ENCODE measurements at regions not wholly inside any gene's neighbourhood (a gene's known extent, or its start where the extent isn't known, plus 50 kb on each side); places are given as distances from the start of the nearest gene placed in this dataset.

DNA sequence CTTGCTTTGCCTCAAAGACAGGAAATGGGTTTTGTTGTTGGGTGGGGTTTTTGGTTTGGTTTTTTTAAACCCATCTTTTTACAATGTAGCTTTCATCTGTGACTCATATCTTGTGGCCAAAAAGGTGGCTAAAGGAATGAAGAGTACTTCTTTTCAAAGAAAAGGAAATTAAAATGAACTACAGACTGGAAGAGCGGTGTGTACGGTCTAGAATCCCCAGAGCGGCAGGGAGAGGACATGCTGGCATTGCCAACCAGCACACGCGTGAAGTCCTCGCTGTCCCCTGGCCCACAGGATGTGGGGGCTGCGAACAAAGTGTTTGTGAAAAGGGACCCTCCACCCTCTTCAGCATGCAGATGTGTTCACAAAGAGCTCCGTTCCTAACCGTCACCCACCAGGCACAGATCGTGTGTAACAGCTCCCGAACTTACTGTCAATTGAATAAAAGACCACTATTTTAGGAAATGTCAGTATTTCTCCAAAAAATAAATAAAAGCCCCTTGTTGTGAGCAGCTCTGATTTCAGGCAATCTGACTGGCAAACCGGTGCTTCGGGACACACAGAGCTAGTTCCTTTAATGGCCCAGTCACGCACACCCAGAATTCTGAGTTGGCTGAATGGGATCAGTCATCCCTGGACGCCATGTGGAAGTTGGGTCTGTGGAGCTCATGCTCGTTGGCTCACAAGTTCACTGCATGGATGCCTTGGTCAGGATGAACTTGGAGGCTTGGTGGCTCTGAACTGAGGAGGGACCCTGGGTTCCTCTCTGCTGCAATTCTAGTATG is 602.9 kb downstream of the NPHP4 start:
- intact Hi-C loops (cut with DNase I; ENCODE audit: low total_unique reads), result no loop called here

DNA sequence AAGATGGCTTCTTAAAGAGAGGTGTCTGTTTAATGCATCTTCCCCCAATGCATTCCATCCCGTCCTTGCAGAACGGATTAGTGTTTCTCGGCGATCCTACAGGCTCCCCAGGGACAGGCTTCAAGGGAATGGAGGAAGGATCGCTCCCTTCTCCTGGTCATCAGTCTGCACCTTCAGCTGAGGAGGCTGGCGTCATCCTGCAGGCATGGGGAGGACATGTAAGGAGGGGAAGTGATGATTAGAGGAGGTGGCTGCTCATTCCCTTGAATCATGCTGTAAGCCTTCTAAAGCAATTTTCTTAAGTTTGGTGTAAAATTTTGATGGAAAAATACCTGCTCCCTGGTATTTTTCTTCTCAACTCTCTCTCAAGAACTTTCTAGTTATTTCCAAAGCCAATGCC is 603.6 kb downstream of the NPHP4 start:
- TF ChIP-seq, protein P1, sequence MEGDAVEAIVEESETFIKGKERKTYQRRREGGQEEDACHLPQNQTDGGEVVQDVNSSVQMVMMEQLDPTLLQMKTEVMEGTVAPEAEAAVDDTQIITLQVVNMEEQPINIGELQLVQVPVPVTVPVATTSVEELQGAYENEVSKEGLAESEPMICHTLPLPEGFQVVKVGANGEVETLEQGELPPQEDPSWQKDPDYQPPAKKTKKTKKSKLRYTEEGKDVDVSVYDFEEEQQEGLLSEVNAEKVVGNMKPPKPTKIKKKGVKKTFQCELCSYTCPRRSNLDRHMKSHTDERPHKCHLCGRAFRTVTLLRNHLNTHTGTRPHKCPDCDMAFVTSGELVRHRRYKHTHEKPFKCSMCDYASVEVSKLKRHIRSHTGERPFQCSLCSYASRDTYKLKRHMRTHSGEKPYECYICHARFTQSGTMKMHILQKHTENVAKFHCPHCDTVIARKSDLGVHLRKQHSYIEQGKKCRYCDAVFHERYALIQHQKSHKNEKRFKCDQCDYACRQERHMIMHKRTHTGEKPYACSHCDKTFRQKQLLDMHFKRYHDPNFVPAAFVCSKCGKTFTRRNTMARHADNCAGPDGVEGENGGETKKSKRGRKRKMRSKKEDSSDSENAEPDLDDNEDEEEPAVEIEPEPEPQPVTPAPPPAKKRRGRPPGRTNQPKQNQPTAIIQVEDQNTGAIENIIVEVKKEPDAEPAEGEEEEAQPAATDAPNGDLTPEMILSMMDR (IDR thresholded peaks at IDR 0.05), result no peak
- TF ChIP-seq POLR2A (IDR thresholded peaks at IDR 0.05), result no peak
- Histone ChIP-seq H3K4me1 (no peaks in the 10 kb centered on the region), H3K36me3 (ENCODE audit: low read depth, missing control alignments) (no peaks in the 10 kb centered on the region), H3K27me3 (no peaks in the 10 kb centered on the region), H3K4me3 (no peak overlapping the region), H3K27ac (no peak overlapping the region), H3K9me3 (no peaks in the 10 kb centered on the region)
- DNase-seq, result no peak
- intact Hi-C loops (cut with DNase I; ENCODE audit: low total_unique reads), result no loop called here
- 67 to 74% methylated on average over 6 of the region's 6 CpGs for WGBS, 2 donors

More for the DNA sequence above, 602.9 kb downstream of the NPHP4 start:
- Histone ChIP-seq H3K27me3 (no peaks in the 10 kb centered on the region), H3K36me3 (ENCODE audit: low read depth, missing control alignments) (no peaks in the 10 kb centered on the region), H3K9me3 (no peaks in the 10 kb centered on the region), H3K27ac (no peak overlapping the region), H3K4me1 (no peaks in the 10 kb centered on the region), H3K4me3 (no peak overlapping the region)
- no peak for DNase-seq
- no peak for TF ChIP-seq POLR2A (IDR thresholded peaks at IDR 0.05)
- TF ChIP-seq, protein P1 (IDR thresholded peaks at IDR 0.05), result no peak
- 88 to 94% methylated on average over 16 of the region's 16 CpGs for WGBS, 2 donors

DNA sequence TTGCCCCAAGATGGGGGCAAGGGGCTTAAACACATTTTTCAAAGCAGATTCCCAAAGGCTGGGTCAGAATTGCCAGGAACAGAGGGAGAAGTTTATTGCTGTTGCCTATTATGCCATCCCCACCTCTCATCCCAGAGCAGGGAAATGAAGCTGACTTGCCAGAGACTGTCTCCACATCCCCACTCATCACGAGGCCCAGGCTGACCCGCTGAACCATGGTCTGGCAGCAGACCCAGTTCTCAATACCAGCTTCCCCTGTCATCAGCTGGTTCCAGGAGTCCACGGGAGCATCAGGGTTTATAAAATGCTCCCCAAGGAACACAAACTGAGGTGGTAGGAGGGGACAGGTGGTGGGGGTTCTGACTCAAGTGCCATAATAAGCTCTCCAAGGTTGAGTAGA is 605.9 kb downstream of the NPHP4 start:
- no peaks in the 10 kb centered on the region for H3K27me3 ChIP-seq
- no peak overlapping the region for H3K27ac ChIP-seq
- H3K4me3 ChIP-seq, result no peak overlapping the region
- TF ChIP-seq POLR2A (IDR thresholded peaks at IDR 0.05), result no peak
- TF ChIP-seq, protein P1 (IDR thresholded peaks at IDR 0.05), result no peak
- no peaks in the 10 kb centered on the region for H3K36me3 ChIP-seq (ENCODE audit: low read depth, missing control alignments)
- no peak for DNase-seq
- 64 to 65% methylated on average over 3 of the region's 3 CpGs for WGBS, 2 donors
- intact Hi-C loops (cut with DNase I; ENCODE audit: low total_unique reads), result no loop called here
- H3K4me1 ChIP-seq, result no peaks in the 10 kb centered on the region
- H3K9me3 ChIP-seq, result no peaks in the 10 kb centered on the region

DNA sequence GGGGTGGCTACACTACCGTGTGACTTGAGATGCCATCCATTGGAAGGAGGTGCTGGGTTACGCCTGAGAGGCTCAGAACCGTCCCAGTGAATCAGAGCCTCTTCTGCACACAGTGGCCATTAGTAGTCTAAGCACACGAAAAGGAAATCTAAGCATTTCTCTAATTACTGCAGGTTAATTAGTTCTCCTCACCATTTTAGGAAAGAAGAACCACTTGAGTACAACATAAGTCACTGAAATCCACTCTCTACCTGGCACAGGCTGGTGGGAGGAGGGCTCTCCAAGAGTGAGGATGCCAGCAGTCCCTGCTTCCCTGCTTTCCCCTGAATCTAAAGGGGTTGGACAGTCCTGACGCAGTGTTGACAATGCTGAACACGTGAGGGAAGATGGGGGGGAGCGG is 606.3 kb downstream of the NPHP4 start:
- intact Hi-C loops (cut with DNase I; ENCODE audit: low total_unique reads), result no loop called here
- Histone ChIP-seq H3K27me3 (no peaks in the 10 kb centered on the region), H3K9me3 (no peaks in the 10 kb centered on the region), H3K4me1 (no peaks in the 10 kb centered on the region), H3K4me3 (no peak overlapping the region), H3K36me3 (ENCODE audit: low read depth, missing control alignments) (no peaks in the 10 kb centered on the region), H3K27ac (no peak overlapping the region)
- WGBS, 2 donors, result 76 to 81% methylated on average over 6 to 7 of the region's 7 CpGs
- DNase-seq, result no peak
- TF ChIP-seq POLR2A (IDR thresholded peaks at IDR 0.05), result no peak
- TF ChIP-seq, protein P1 (IDR thresholded peaks at IDR 0.05), result no peak
